ENCODE measurements at regions not wholly inside any gene's neighbourhood (a gene's known extent, or its start where the extent isn't known, plus 50 kb on each side); places are given as distances from the start of the nearest gene placed in this dataset.
"Not testable (repeated sequence)": the region's sequence is repeated elsewhere in the genome, so short reads cannot be mapped to it uniquely, and the experiment has no call there.

- DNase-seq: no peak
Observed at GRCh38 chr14:41051801-41052200, 554.9 kb upstream of the LRFN5 start.

- DNase-seq: no peak
Observed at GRCh38 chr14:41047763-41048162, 558.9 kb upstream of the LRFN5 start.

- DNase-seq: no peak
Observed at GRCh38 chr14:41037388-41037787, 569.3 kb upstream of the LRFN5 start.

GRCh38 chr14:41034969-41035368, 571.7 kb upstream of the LRFN5 start:
- DNase-seq: no peak

- no peak for DNase-seq
Observed at GRCh38 chr14:41022932-41023331, 583.7 kb upstream of the LRFN5 start.

- no peak for DNase-seq
Observed at GRCh38 chr14:41016213-41016612, 590.5 kb upstream of the LRFN5 start.

GRCh38 chr14:41000350-41000749, 606.3 kb upstream of the LRFN5 start:
- DNase-seq: no peak

GRCh38 chr14:40989260-40989659, 617.4 kb upstream of the LRFN5 start:
- no peak for DNase-seq

GRCh38 chr14:40987481-40987880, 619.2 kb upstream of the LRFN5 start:
- DNase-seq: no peak

GRCh38 chr14:40986655-40987054, 620.0 kb upstream of the LRFN5 start:
- no peak for DNase-seq

GRCh38 chr14:40985584-40985983, 621.1 kb upstream of the LRFN5 start:
- DNase-seq: no peak

- DNase-seq: no peak
Observed at GRCh38 chr14:40983604-40984003, 623.1 kb upstream of the LRFN5 start.

- DNase-seq: no peak
Observed at GRCh38 chr14:40981247-40981646, 625.4 kb upstream of the LRFN5 start.

- DNase-seq: not testable (repeated sequence)
Observed at GRCh38 chr14:40960257-40960656, 646.4 kb upstream of the LRFN5 start.

GRCh38 chr14:40955131-40955505, 651.6 kb upstream of the LRFN5 start:
- DNase-seq: no peak

- not testable (repeated sequence) for DNase-seq
Observed at GRCh38 chr14:40954448-40955130, 652.1 kb upstream of the LRFN5 start.

- no peak for DNase-seq
Observed at GRCh38 chr14:40944521-40944920, 662.2 kb upstream of the LRFN5 start.

- DNase-seq: no peak
Observed at GRCh38 chr14:40936861-40937260, 669.8 kb upstream of the LRFN5 start.

GRCh38 chr14:40920380-40920779, 686.3 kb upstream of the LRFN5 start:
- no peak for DNase-seq

GRCh38 chr14:40911141-40911540, 695.5 kb upstream of the LRFN5 start:
- no peak for DNase-seq

- DNase-seq: no peak
Observed at GRCh38 chr14:40909906-40910305, 696.8 kb upstream of the LRFN5 start.

- DNase-seq: no peak
Observed at GRCh38 chr14:40903709-40904108, 703.0 kb upstream of the LRFN5 start.

- no peak for DNase-seq
Observed at GRCh38 chr14:40899435-40899834, 707.2 kb upstream of the LRFN5 start.

GRCh38 chr14:40894846-40895245, 711.8 kb upstream of the LRFN5 start:
- DNase-seq: no peak

GRCh38 chr14:40889126-40889525, 717.5 kb upstream of the LRFN5 start:
- DNase-seq: no peak

- no peak for DNase-seq
Observed at GRCh38 chr14:40887912-40888311, 718.8 kb upstream of the LRFN5 start.

Measured in kidney glomerular epithelial cell (primary cell).